Common myeloid progenitor, CD34-positive (primary cell): ENCODE measurements at regions not wholly inside any gene's neighbourhood (a gene's known extent, or its start where the extent isn't known, plus 50 kb on each side); places are given as distances from the start of the nearest gene placed in this dataset.
"Not testable (repeated sequence)": the region's sequence is repeated elsewhere in the genome, so short reads cannot be mapped to it uniquely, and the experiment has no call there.

Experiments
- CTCF ChIA-PET: fragments of 350-600 bp; sonication (Branson Sonifier 250); formaldehyde crosslinking; loops from one replicate; lab custom pipeline; 2021; ENCODE audit warnings: antibody characterized with exemption; lab: Charles Lee
- POLR2A ChIA-PET: fragments of 350-600 bp; sonication (Branson Sonifier 250); formaldehyde crosslinking; loops from one replicate; lab custom pipeline; 2021; ENCODE audit warnings: antibody characterized with exemption; lab: Charles Lee
- DNase-seq, 3 donors: peaks; one replicate each; pipeline versions ENCODE4 v3.0.0 to v3.0.0-alpha.2; 2013
- H3K27ac ChIP-seq, 2 experiments: 1 replicate in 1 of 2; 2 replicates in 1 of 2; pipeline ENCODE4 v1.7.0; 2013; ENCODE audit warnings: inconsistent platforms in 2 of 2, low read length in 2 of 2, mild to moderate bottlenecking in 2 of 2, low read depth in 1 of 2, moderate library complexity in 1 of 2; ENCODE audit not compliant: severe bottlenecking in 2 of 2, insufficient read depth in 1 of 2, poor library complexity in 1 of 2
- H3K27me3 ChIP-seq, 5 experiments: replicated peaks in 2 of 5; 1 replicate in 3 of 5; 2 replicates in 2 of 5; pipeline versions ENCODE4 v1.6.1 to v1.7.0; 2013; ENCODE audit warnings: low read length in 4 of 5, mild to moderate bottlenecking in 2 of 5, moderate library complexity in 2 of 5, inconsistent platforms in 1 of 5; ENCODE audit not compliant: insufficient read depth in 5 of 5, control insufficient read depth in 4 of 5
- H3K36me3 ChIP-seq, 4 experiments: 1 replicate in 2 of 4; 2 replicates in 2 of 4; pipeline versions ENCODE4 v1.6.1 to v1.7.0; 2013; ENCODE audit warnings: low read length in 3 of 4, control low read depth in 1 of 4, mild to moderate bottlenecking in 1 of 4; ENCODE audit not compliant: control insufficient read depth in 4 of 4, insufficient read depth in 4 of 4
- H3K4me1 ChIP-seq, 4 experiments: 1 replicate in 3 of 4; 2 replicates in 1 of 4; pipeline versions ENCODE4 v1.6.1 to v1.7.1; 2013; ENCODE audit warnings: low read length in 3 of 4, mild to moderate bottlenecking in 3 of 4, control low read depth in 1 of 4, inconsistent platforms in 1 of 4, moderate library complexity in 1 of 4; ENCODE audit not compliant: control insufficient read depth in 4 of 4, insufficient read depth in 4 of 4; ENCODE audit errors: control extremely low read depth in 1 of 4
- H3K4me3 ChIP-seq, 7 experiments: 1 replicate in 4 of 7; 2 replicates in 3 of 7; pipeline versions ENCODE4 v1.5.1 to v1.7.0; 2013; ENCODE audit warnings: mild to moderate bottlenecking in 7 of 7, low read length in 6 of 7, moderate library complexity in 6 of 7, inconsistent platforms in 2 of 7, low read depth in 2 of 7, control low read depth in 1 of 7; ENCODE audit not compliant: insufficient read depth in 4 of 7, control insufficient read depth in 1 of 7; ENCODE audit errors: extremely low read depth in 1 of 7
- H3K9me3 ChIP-seq, 5 experiments: 1 replicate in 4 of 5; 2 replicates in 1 of 5; pipeline versions ENCODE4 v1.6.1 to v1.7.1; 2013; ENCODE audit warnings: low read length in 4 of 5, mild to moderate bottlenecking in 2 of 5, inconsistent platforms in 1 of 5, low read depth in 1 of 5, moderate library complexity in 1 of 5; ENCODE audit not compliant: control insufficient read depth in 4 of 5, insufficient read depth in 2 of 5; ENCODE audit errors: control extremely low read depth in 1 of 5
- WGBS: methylation state at CpG from one replicate; pipeline ENCODE4 v1.1.5; 2013; ENCODE audit not compliant: insufficient coverage; 5-methylcytosine and 5-hydroxymethylcytosine counted together

DNA sequence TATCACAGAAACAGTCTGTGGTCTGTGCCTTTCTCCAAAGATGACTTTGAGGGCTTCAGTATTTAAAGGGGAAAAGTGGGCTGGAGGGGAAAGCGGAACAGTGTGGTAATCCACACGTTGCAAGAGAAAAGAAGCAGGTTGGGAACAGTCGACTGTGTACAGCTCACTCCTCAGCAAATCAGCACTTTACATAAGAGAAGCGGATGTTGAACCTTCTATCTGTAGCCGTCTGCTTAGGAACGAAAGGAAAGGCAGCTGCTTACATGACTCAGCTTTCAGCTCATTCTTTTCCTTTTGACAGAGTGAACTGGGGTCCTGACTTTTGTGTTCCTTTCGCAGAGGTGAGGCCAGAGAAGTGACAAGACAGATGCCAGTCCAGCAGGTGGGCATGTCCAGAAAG is 4020.7 kb upstream of the TPTE start:
- DNase-seq, H3K9me3 ChIP-seq, CTCF ChIA-PET, H3K4me3 ChIP-seq, H3K36me3 ChIP-seq, POLR2A ChIA-PET, H3K27me3 ChIP-seq, H3K4me1 ChIP-seq, H3K27ac ChIP-seq: not testable (repeated sequence)
- WGBS = no CpG with 5 or more reads among the region's 7 CpGs

DNA sequence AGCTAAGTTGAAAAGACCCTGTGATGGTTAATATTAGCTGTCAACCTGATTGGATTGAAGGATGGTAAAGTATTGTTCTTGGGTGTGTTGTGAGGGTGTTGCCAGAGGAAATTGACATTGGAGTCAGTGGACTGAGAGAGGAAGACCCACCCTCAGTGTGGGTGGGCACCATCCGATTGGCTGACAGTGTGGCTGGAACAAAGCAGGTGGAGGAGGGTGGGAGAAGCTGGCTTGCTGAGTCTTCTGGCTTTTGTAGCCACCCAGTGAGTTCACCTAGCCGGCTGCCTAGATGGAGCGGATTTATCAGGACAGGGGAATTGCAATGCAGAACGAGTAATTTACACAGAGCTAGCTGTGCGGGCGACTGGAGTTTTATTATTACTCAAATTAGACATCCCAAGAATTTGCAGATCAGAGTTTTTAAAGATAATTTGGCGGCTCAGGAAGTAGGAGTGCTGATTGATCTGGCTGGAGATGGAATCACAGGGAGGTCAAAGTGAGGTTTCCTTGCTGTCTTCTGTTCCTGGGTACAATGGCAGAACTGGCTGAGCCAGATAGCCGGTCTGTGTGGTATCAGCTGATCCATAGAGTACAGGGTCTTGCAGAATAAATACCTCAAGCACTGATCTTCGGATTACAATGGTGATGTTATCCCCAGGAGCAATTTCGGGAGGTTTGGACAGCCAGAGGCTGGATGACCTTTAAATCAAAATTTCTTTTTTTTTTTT is 4015.1 kb upstream of the TPTE start:
- WGBS = no CpG with 5 or more reads among the region's 10 CpGs
- DNase-seq, H3K27me3 ChIP-seq, H3K4me3 ChIP-seq, H3K36me3 ChIP-seq, H3K9me3 ChIP-seq, H3K27ac ChIP-seq, POLR2A ChIA-PET, CTCF ChIA-PET, H3K4me1 ChIP-seq: not testable (repeated sequence)

DNA sequence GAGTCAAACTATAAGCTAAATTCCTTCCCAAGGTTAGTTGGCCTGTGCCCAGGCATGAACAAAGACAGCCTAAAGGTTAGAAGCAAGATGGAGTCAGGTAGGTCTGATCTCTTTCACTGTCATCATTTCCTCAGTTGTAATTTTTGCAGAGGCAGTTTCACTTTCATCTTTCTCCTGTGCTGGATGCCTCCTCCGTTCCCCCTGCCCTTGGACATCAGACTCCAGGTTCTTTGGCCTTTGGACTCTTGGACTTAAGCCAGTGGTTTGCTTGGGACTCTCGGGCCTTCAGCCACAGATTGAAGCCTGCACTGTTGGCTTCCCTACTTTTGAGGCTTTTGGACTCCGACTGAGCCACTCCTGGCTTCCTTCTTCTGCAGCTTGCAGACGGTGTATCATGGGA is 4013.8 kb upstream of the TPTE start:
- H3K4me3 ChIP-seq, POLR2A ChIA-PET, DNase-seq, H3K36me3 ChIP-seq, H3K4me1 ChIP-seq, H3K27ac ChIP-seq, H3K27me3 ChIP-seq, CTCF ChIA-PET, H3K9me3 ChIP-seq: not testable (repeated sequence)
- WGBS = no CpG with 5 or more reads among the region's 4 CpGs

GRCh38 chr21:6521777-6522176 is 3999.6 kb upstream of the TPTE start:
- no CpG with 5 or more reads among the region's 7 CpGs for WGBS
- H3K36me3 ChIP-seq, H3K27ac ChIP-seq, CTCF ChIA-PET, H3K4me1 ChIP-seq, DNase-seq, H3K4me3 ChIP-seq, POLR2A ChIA-PET, H3K9me3 ChIP-seq, H3K27me3 ChIP-seq: not testable (repeated sequence)

GRCh38 chr21:6526213-6526612 is 3995.2 kb upstream of the TPTE start:
- H3K36me3 ChIP-seq, H3K27ac ChIP-seq, CTCF ChIA-PET, POLR2A ChIA-PET, H3K27me3 ChIP-seq, H3K4me3 ChIP-seq, H3K9me3 ChIP-seq, H3K4me1 ChIP-seq, DNase-seq: not testable (repeated sequence)
- WGBS = no CpG with 5 or more reads among the region's 10 CpGs

DNA sequence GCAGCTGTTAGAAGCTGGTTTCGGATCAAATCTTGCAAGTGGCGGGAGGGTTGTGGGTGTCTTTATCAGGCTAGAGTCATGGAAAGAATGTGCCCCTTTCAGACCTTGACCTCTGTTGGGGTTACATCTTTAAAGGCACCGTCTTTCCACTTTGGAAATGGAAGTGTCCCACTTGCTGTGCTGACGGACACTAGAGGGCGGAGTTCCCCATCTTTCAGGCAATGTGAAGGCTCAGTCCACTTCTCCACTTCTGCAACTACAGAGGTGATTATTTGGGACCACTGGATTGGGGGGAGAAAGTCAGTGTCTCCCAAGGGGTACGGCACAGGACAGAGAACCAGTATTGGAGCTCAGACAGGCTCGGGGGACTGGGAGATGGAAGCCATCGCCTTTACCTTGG is 3990.7 kb upstream of the TPTE start:
- CTCF ChIA-PET, H3K27ac ChIP-seq, H3K4me1 ChIP-seq, H3K4me3 ChIP-seq, DNase-seq, H3K27me3 ChIP-seq, POLR2A ChIA-PET, H3K36me3 ChIP-seq, H3K9me3 ChIP-seq: not testable (repeated sequence)
- no CpG with 5 or more reads among the region's 8 CpGs for WGBS

- CTCF ChIA-PET, H3K36me3 ChIP-seq, H3K9me3 ChIP-seq, H3K4me1 ChIP-seq, H3K27me3 ChIP-seq, POLR2A ChIA-PET, H3K27ac ChIP-seq, H3K4me3 ChIP-seq, DNase-seq: not testable (repeated sequence)
- whole genome bisulfite sequencing = no CpG with 5 or more reads among the region's 25 CpGs
Measured at GRCh38 chr21:6533261-6533660, 3988.1 kb upstream of the TPTE start.
